HG03045 (cell line): ENCODE measurements at regions not wholly inside any gene's neighbourhood (a gene's known extent, or its start where the extent isn't known, plus 50 kb on each side); places are given as distances from the start of the nearest gene placed in this dataset.

Experiments used
- ATAC-seq: cut with Tn5 transposase; IDR thresholded peaks from one replicate; pipeline ENCODE4 v1.9.1; 2021; ENCODE audit warnings: mild to moderate bottlenecking, moderate library complexity; ENCODE audit not compliant: unreplicated experiment

DNA sequence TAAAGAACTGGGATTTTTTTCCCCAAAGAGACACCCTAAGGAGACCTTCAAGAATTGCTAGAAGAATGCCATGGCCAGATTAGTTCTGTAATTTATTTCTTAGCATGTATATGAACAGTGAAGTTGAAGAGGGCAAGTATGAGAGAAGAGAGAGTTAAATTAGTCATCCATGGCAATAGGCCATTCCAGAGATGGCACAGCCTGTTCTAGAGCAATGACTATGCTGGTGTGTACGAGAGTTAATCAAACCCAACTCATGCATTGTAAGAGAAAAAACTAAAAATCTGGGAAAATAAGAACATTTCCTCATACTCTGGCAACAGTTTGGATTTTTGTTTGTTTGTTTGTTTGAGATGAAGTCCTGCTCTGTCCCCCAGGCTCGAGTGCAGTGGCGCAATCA lies 112.1 kb upstream of the PIK3C3 start:
- ATAC-seq: no peak

DNA sequence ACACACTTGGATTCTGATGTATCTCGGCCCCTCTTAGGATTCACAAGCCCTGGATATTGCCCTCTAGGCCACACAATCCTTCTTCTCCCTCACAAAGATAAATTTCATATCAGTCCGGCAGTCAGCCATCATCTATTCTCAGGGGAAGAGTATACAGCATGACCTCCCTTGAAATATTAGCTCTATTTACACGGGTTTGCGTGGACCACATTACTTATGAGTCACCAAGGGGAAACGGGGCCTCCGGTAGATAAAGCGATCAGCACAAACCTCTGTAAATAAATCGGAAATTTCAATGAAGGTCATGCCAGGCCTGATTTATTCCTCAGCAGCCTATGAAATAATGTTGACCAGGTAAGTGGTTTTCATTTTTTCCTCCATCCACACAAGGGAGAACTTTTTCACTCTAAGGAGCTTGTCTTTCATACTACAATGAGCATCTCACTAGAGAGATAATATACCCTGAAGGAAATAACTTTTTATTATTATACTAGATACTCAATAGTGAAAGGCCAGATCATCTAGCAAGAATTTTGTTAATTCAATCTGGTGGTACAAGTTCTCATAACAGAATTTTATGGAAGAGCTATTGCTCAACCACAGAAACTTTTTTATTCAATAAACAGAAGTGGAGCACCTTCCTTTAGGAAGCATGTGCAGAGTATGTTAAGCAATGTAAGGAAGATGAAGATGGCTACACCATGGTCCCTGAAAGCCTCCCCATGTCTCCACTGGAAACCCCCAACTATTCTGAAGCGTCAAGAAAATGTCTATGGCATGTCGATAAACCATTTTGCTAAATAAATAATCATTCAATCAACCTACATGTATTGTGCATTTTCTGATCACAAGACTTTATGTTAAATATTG lies 125.2 kb upstream of the PIK3C3 start:
- no peak for ATAC-seq

DNA sequence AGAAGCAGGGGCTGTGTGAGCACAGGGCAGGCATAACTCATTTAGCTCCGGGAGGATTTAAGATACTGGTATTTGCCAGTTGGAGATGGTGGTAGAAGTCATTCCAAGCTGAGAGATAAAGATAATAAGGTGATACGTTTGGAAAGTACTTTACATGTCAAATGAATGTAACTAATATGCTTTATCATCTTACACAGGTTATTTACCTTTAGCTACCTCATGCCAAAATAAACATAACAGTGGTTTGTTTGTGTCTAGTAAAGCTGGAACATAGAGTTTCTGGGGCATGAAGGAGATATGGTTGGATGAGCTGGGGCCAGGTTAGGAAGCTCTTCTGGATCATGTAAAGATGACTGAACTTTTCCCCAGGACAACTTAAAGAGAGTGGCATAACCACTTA lies 126.9 kb upstream of the PIK3C3 start:
- no peak for ATAC-seq

GRCh38 chr18:41820784-41821183 lies 134.2 kb upstream of the PIK3C3 start:
- no peak for ATAC-seq

GRCh38 chr18:41818381-41819355 lies 136.4 kb upstream of the PIK3C3 start:
- ATAC-seq: no peak

DNA sequence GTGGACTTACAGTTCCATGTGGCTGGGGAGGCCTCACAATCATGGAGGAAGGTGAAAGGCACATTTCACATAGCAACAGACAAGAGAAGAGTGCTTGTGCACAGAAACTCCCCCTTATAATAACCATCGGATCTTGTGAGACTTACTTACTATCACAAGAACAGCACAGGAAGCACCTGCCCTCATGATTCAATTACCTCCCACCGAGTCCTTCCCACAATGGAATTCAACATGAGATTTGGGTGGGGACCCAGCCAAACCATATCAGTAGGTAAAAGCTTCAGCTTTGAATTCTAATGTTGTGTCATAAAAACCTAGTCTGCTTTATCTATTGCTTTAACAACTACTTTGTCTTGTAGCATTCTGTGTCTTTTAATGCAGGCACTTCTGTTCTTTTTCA lies 140.4 kb upstream of the PIK3C3 start:
- no peak for ATAC-seq

DNA sequence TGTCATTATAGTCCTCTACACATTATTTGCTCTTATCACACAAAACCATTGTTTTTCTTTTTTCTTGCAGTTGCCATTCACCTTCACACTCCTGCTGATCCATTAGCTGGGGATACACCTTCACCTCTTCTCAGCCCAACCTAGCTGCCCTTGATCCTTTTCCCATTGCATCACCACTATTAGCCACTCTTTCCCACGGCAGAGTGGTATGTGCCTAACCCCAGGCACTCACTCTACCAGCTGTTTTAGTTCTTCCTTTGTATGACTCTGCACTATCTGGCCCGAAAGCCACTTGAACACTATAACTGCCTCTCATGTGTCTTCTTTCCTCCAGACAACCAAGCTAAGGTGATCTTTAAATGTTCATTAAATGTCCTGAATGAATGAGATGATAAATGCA lies 145.4 kb upstream of the PIK3C3 start:
- no peak for ATAC-seq

DNA sequence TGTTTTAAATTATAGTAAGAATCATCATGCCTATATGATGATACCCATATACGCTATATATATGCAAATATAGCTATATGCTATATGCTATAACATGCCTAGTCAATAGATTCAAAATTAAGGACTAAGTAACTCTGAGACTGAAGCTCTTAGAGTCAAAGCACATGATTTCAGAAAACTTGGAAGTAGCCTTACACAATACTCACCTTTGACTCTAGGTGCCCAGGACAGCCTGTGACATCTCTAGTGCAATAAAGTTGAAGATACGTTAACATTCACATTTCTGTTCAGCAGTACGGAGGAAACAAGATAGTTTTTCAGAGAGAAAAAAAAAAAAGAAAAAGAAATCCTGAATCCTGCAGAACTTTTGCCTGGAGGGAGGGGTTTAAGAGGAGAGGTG lies 149.7 kb upstream of the PIK3C3 start:
- ATAC-seq: no peak

- ATAC-seq: no peak
Observed at GRCh38 chr18:41798879-41799278, 156.2 kb upstream of the PIK3C3 start.

GRCh38 chr18:41790687-41791086 lies 164.3 kb upstream of the PIK3C3 start:
- no peak for ATAC-seq

DNA sequence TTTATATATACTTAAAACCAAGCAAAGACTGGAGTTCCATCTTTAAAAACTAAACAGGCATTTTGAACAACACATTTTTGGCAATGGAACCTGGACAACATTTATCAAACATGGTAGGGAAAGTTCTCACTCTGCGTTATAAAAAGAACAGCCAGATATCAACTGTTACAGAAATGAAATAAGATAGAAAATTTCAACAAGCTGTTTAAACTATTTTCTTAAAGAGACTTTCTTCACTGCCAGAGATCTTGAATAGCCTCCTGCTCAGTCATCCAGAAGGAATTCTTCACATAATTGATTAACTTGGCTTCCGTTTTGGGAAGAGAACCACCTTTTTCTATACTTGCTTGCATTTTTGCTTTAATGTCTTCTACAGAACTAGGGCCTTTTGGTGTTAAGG lies 166.0 kb upstream of the PIK3C3 start:
- ATAC-seq: no peak

GRCh38 chr18:41783879-41784278 lies 171.2 kb upstream of the PIK3C3 start:
- ATAC-seq: no peak

GRCh38 chr18:41783065-41783818 lies 171.8 kb upstream of the PIK3C3 start:
- no peak for ATAC-seq

- no peak for ATAC-seq
Observed at GRCh38 chr18:41771973-41772372, 183.1 kb upstream of the PIK3C3 start.

DNA sequence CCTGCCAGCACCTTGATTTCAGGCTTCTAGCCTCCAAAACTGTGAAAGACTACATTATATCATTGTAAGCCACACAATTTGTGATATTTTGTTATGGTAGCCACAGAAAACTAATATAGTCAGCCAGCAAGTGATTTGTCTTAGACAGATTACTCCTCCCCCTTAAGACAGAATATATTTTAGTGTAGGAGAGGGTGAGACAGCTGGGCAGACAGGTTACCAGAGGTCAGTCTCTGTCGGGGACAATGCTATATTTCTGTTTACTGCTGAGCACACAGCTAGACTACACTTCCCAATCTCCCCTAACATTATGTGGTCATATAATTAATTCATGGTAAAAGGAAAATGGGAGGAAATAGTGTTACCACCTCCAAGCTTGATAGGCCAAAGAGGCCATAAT lies 185.8 kb upstream of the PIK3C3 start:
- no peak for ATAC-seq

- ATAC-seq: no peak
Observed at GRCh38 chr18:41768467-41768866, 186.6 kb upstream of the PIK3C3 start.

GRCh38 chr18:41767960-41768359 lies 187.1 kb upstream of the PIK3C3 start:
- no peak for ATAC-seq

DNA sequence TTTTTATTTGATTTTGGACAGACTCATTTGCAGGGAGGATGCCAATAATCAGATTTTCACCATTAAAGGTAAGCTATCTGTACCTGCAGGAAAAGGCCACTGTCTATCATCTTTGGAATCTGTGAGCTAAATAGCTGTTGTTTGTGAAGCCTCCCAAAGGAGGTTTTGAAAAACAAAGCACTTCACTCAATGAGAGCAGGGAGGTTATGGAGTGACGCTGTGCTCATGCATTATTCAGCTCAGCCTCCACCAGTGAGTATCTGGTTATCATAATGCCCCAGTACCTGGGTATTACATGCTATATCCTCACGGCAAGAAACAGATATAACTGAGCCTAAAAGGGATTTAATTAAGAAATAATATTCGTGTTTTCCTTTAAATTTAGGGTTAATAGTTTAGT lies 189.6 kb upstream of the PIK3C3 start:
- no peak for ATAC-seq

GRCh38 chr18:41763361-41763760 lies 191.7 kb upstream of the PIK3C3 start:
- no peak for ATAC-seq

DNA sequence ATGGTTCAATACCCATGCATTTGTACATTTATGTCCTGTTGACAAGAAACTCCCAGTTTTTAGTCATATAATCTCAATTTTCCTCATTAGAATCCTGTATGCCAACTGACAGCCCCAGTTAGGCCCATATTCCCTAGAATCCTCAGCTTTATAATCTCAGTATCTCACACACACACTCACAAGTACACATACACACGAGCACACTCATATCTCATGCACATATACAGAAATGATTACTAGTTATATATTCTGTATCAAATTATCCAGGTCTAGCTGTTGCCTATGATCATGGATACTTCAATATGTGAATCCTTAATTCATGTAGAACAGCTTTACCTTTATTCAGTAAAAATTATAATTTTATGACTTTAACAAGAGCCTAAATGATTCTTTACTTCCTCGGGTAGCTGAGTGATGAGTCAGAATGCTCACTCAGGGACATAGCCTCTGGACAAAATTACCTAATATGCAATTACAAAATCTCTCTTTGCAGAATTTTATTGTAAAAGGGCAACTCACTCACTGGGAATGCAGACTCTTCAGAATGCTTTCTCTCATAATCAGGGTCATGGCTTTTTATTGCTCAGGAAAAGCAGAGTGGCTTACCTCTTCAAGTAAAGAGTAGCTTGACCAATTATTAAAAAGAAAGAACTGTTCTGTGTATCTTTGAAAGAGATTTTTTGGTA lies 193.6 kb upstream of the PIK3C3 start:
- ATAC-seq: no peak

- ATAC-seq: no peak
Observed at GRCh38 chr18:41758534-41758933, 196.5 kb upstream of the PIK3C3 start.
